Caco-2 (cell line): ENCODE measurements at regions not wholly inside any gene's neighbourhood (a gene's known extent, or its start where the extent isn't known, plus 50 kb on each side); places are given as distances from the start of the nearest gene placed in this dataset.

Experiments
- BruUV-seq: library from RNA; stranded (reverse); fragments of 400-500 nt; replicated peaks from 2 replicates; lab custom pipeline; 2021; lab: Mats Ljungman, UMichigan
- CTCF ChIA-PET: fragments of 300-600 bp; sonication (Branson Sonifier 250); formaldehyde crosslinking; loops from one replicate; lab custom pipeline; 2022; ENCODE audit warnings: antibody characterized with exemption; lab: Charles Lee
- POLR2A ChIA-PET: fragments of 300-600 bp; sonication (Branson Sonifier 250); formaldehyde crosslinking; loops from one replicate; lab custom pipeline; 2022; ENCODE audit warnings: antibody characterized with exemption; lab: Charles Lee
- DNase-seq, 2 experiments: peaks; one replicate each; pipeline versions ENCODE4 v3.0.0 to v3.0.0-alpha.2; 2020 to 2022
- H3K27me3 ChIP-seq: replicated peaks from 2 replicates; pipeline ENCODE4 v1.6.0; 2011; ENCODE audit warnings: low read length; ENCODE audit not compliant: control insufficient read depth, insufficient read depth
- H3K36me3 ChIP-seq: 2 replicates; pipeline ENCODE4 v1.5.1; 2011; ENCODE audit warnings: low read length; ENCODE audit not compliant: control insufficient read depth, insufficient read depth
- H3K4me1 ChIP-seq: fragments of 250-450 bp; sonication (Bioruptor Pico); 2 replicates; pipeline ENCODE4 v1.5.1; 2020; ENCODE audit warnings: mild to moderate bottlenecking
- H3K4me3 ChIP-seq: 2 replicates; pipeline ENCODE4 v1.5.1; 2011; ENCODE audit warnings: low read depth, mild to moderate bottlenecking, control low read depth, low read length
- H3K9me3 ChIP-seq: fragments of 250-450 bp; sonication (Bioruptor Pico); 2 replicates; pipeline ENCODE4 v1.5.1; 2020; ENCODE audit warnings: mild to moderate bottlenecking, moderate library complexity
- H3K27ac Mint-ChIP-seq: one replicate; pipeline ENCODE4 v1.8.0; 2022; ENCODE audit warnings: mixed read lengths; ENCODE audit not compliant: unreplicated experiment
- H3K27me3 Mint-ChIP-seq: one replicate; pipeline ENCODE4 v1.8.0; 2022; ENCODE audit warnings: mixed read lengths; ENCODE audit not compliant: insufficient read depth, unreplicated experiment
- H3K36me3 Mint-ChIP-seq: one replicate; pipeline ENCODE4 v1.8.0; 2022; ENCODE audit warnings: mild to moderate bottlenecking, mixed read lengths; ENCODE audit not compliant: insufficient read depth, unreplicated experiment
- H3K4me1 Mint-ChIP-seq: one replicate; pipeline ENCODE4 v1.8.0; 2022; ENCODE audit warnings: low read depth, mixed read lengths; ENCODE audit not compliant: unreplicated experiment
- H3K4me3 Mint-ChIP-seq: one replicate; pipeline ENCODE4 v1.8.0; 2022; ENCODE audit warnings: mild to moderate bottlenecking, moderate library complexity, mixed read lengths; ENCODE audit not compliant: unreplicated experiment
- H3K9me3 Mint-ChIP-seq: one replicate; pipeline ENCODE4 v1.8.0; 2022; ENCODE audit warnings: mixed read lengths; ENCODE audit not compliant: unreplicated experiment
- intact Hi-C: fragments of 100-400 bp; cut with micrococcal nuclease; formaldehyde crosslinking; loops from one replicate; pipeline ENCODE4 v1.10.0; 2022; ENCODE audit not compliant: unreplicated experiment
- TF ChIP-seq, protein P1 (sequence below), 2 experiments: fragments of 200-600 bp in 1 of 2; IDR thresholded peaks; 1 replicate in 1 of 2; 2 replicates in 1 of 2; pipeline versions ENCODE4 v1.5.1 to v1.8.0; 2011 to 2022; ENCODE audit warnings: antibody characterized with exemption in 1 of 2, control low read depth in 1 of 2, inconsistent platforms in 1 of 2, low read depth in 1 of 2, low read length in 1 of 2, mild to moderate bottlenecking in 1 of 2, moderate library complexity in 1 of 2; ENCODE audit not compliant: insufficient read depth in 1 of 2, severe bottlenecking in 1 of 2, unreplicated experiment in 1 of 2

DNA sequence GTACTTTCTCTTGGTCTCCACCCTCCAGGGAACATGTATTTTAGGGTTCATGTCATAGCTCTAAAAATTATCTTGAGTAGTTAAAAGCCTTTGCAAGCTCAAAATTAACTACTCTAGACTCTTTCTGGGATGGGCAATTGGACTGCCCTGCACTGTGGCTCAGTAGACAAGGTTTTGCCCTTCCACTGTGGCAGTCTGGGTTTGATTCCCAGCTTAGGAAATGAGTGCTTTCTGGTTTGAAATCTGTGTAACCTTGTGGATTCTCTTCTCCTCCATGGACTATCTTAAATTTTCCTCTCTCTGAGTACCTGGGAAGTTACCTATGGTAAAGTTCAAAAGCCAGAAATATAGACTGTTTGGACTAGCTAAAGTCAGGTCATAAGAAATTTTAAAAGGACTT lies 94.6 kb upstream of the UST start:
- no peaks in the 10 kb centered on the region for H3K36me3 Mint-ChIP-seq
- no peaks in the 10 kb centered on the region for H3K4me1 Mint-ChIP-seq
- no TSS peak for BruUV-seq
- intact Hi-C loops = no loop called here
- DNase-seq = no peak
- H3K4me3 Mint-ChIP-seq = no peak overlapping the region
- H3K4me3 ChIP-seq = no peak overlapping the region
- H3K27me3 Mint-ChIP-seq = peaks cover 2% of the 10 kb centered on the region
- peaks cover 9% of the 10 kb centered on the region for H3K9me3 Mint-ChIP-seq
- no peak overlapping the region for H3K27ac Mint-ChIP-seq
- H3K36me3 ChIP-seq = no peaks in the 10 kb centered on the region
- ChIA-PET POLR2A (no interaction called here), CTCF (no interaction called here)
- peaks cover 10% of the 10 kb centered on the region; the same call in 1 of the 2 replicates for H3K9me3 ChIP-seq
- TF ChIP-seq, protein P1, sequence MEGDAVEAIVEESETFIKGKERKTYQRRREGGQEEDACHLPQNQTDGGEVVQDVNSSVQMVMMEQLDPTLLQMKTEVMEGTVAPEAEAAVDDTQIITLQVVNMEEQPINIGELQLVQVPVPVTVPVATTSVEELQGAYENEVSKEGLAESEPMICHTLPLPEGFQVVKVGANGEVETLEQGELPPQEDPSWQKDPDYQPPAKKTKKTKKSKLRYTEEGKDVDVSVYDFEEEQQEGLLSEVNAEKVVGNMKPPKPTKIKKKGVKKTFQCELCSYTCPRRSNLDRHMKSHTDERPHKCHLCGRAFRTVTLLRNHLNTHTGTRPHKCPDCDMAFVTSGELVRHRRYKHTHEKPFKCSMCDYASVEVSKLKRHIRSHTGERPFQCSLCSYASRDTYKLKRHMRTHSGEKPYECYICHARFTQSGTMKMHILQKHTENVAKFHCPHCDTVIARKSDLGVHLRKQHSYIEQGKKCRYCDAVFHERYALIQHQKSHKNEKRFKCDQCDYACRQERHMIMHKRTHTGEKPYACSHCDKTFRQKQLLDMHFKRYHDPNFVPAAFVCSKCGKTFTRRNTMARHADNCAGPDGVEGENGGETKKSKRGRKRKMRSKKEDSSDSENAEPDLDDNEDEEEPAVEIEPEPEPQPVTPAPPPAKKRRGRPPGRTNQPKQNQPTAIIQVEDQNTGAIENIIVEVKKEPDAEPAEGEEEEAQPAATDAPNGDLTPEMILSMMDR (IDR thresholded peaks at IDR 0.05; ENCODE audit: insufficient read depth in 1 of 2, low read depth in 1 of 2, low read length in 1 of 2, severe bottlenecking in 1 of 2, unreplicated experiment in 1 of 2) = no peak
- no peaks in the 10 kb centered on the region for H3K4me1 ChIP-seq
- H3K27me3 ChIP-seq = no peaks in the 10 kb centered on the region

DNA sequence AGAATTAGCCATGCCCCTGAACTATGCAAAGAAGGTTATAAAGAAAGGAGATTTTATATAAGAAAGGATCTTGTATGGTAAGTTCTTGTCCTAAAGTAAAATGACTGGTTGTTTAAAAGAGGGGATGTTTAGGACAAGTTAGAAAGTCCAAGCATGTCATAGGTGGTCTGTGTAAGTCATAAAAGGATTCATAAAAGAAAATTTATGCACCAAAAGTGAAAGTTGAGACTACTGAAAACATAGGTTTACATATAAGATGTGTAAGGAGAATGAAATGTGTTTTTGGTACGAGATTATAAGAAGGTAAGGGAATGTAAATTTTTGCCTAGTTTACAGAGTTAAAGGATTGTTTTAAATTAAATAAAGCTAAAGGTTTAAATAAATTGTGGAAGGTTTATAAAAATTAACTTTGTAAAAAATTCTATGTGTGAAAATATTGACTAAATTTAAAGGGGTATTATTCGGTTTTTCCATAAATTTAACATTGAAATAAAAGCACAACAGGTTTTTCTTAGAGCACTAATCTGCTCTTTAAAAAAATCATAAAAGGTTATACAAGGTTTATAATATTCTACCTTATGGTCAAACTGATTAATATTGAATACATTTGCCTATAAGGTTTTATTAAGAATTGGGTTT lies 93.6 kb upstream of the UST start:
- ChIA-PET CTCF (no interaction called here), POLR2A (no interaction called here)
- TF ChIP-seq, protein P1 (IDR thresholded peaks at IDR 0.05; ENCODE audit: insufficient read depth in 1 of 2, low read depth in 1 of 2, low read length in 1 of 2, severe bottlenecking in 1 of 2, unreplicated experiment in 1 of 2) = no peak
- DNase-seq = no peak
- no TSS peak for BruUV-seq
- no peaks in the 10 kb centered on the region for H3K4me1 ChIP-seq
- intact Hi-C loops = no loop called here
- no peak overlapping the region for H3K4me3 Mint-ChIP-seq
- peaks cover 11% of the 10 kb centered on the region for H3K9me3 Mint-ChIP-seq
- no peaks in the 10 kb centered on the region for H3K36me3 Mint-ChIP-seq
- H3K4me3 ChIP-seq = no peak overlapping the region
- H3K27ac Mint-ChIP-seq = no peak overlapping the region
- no peaks in the 10 kb centered on the region for H3K36me3 ChIP-seq
- peaks cover 10% of the 10 kb centered on the region for H3K9me3 ChIP-seq
- H3K27me3 ChIP-seq = no peaks in the 10 kb centered on the region
- H3K27me3 Mint-ChIP-seq = peaks cover 2% of the 10 kb centered on the region
- no peaks in the 10 kb centered on the region for H3K4me1 Mint-ChIP-seq

DNA sequence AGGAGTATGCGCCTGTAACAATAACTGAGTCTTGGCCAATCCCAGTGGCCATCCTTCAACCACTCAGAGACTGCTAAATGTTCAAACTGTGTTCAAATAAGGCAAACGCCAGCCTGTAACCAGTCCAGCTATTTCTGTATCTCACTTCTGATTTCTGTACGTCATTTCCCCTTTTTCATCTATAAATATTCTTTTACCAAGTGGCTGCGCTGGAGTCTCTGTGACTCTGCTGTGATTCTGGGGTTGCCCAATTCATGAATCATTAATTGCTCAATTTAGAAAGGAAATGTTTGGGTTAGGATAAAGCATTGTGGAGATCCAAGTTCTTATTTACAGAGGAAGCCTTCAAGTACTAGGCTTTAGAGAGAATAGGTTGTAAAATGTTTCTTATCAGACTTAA lies 89.8 kb upstream of the UST start:
- H3K36me3 Mint-ChIP-seq = no peaks in the 10 kb centered on the region
- no peak for DNase-seq
- intact Hi-C loops = no loop called here
- no peaks in the 10 kb centered on the region for H3K36me3 ChIP-seq
- no peak overlapping the region for H3K4me3 Mint-ChIP-seq
- peaks cover 25% of the 10 kb centered on the region for H3K9me3 Mint-ChIP-seq
- peaks cover 14% of the 10 kb centered on the region for H3K9me3 ChIP-seq
- CTCF ChIA-PET = no interaction called here
- H3K4me1 Mint-ChIP-seq = no peaks in the 10 kb centered on the region
- TF ChIP-seq, protein P1 (IDR thresholded peaks at IDR 0.05; ENCODE audit: insufficient read depth in 1 of 2, low read depth in 1 of 2, low read length in 1 of 2, severe bottlenecking in 1 of 2, unreplicated experiment in 1 of 2) = no peak
- no peaks in the 10 kb centered on the region for H3K27me3 Mint-ChIP-seq
- BruUV-seq = no TSS peak
- no peak overlapping the region for H3K4me3 ChIP-seq
- H3K4me1 ChIP-seq = no peaks in the 10 kb centered on the region
- POLR2A ChIA-PET = no interaction called here
- H3K27ac Mint-ChIP-seq = no peak overlapping the region
- H3K27me3 ChIP-seq = no peaks in the 10 kb centered on the region
